Liver (tissue), 7 donors: ENCODE measurements at regions not wholly inside any gene's neighbourhood (a gene's known extent, or its start where the extent isn't known, plus 50 kb on each side); places are given as distances from the start of the nearest gene placed in this dataset.

ENCODE experiments used
- DNase-seq: peaks from one replicate; pipeline ENCODE4 v3.0.0-alpha.2; 2017; ENCODE audit warnings: low spot score
- H3K27ac ChIP-seq, 2 donors: one replicate each; pipeline ENCODE4 v1.7.0; 2013; ENCODE audit warnings: inconsistent platforms in 2 of 2, low read length in 2 of 2, control low read depth in 1 of 2, low read depth in 1 of 2, mild to moderate bottlenecking in 1 of 2
- H3K27me3 ChIP-seq, 4 donors: one replicate each; pipeline versions ENCODE4 v1.6.1 to v1.7.0; 2013; ENCODE audit warnings: low read length in 3 of 4, inconsistent platforms in 1 of 4, mild to moderate bottlenecking in 1 of 4, moderate library complexity in 1 of 4; ENCODE audit not compliant: control insufficient read depth in 4 of 4, insufficient read depth in 4 of 4
- H3K36me3 ChIP-seq, 4 donors: one replicate each; pipeline versions ENCODE4 v1.6.1 to v1.7.0; 2013; ENCODE audit warnings: low read length in 3 of 4, mild to moderate bottlenecking in 3 of 4, low read depth in 1 of 4, moderate library complexity in 1 of 4; ENCODE audit not compliant: control insufficient read depth in 4 of 4, insufficient read depth in 3 of 4
- H3K4me1 ChIP-seq, 4 donors: one replicate each; pipeline versions ENCODE4 v1.6.1 to v1.7.0; 2013; ENCODE audit warnings: low read length in 3 of 4, mild to moderate bottlenecking in 3 of 4, moderate library complexity in 1 of 4; ENCODE audit not compliant: control insufficient read depth in 4 of 4, insufficient read depth in 4 of 4
- H3K4me3 ChIP-seq, 3 donors: one replicate each; pipeline versions ENCODE4 v1.6.1 to v1.7.0; 2013; ENCODE audit warnings: low read length in 3 of 3, control low read depth in 1 of 3, low read depth in 1 of 3, mild to moderate bottlenecking in 1 of 3
- H3K9ac ChIP-seq, 2 donors: one replicate each; pipeline ENCODE4 v1.7.0; 2013; ENCODE audit warnings: low read length in 2 of 2, mild to moderate bottlenecking in 2 of 2, moderate library complexity in 2 of 2, control low read depth in 1 of 2, low read depth in 1 of 2
- H3K9me3 ChIP-seq, 4 donors: one replicate each; pipeline versions ENCODE4 v1.6.1 to v1.7.0; 2013; ENCODE audit warnings: low read length in 3 of 4; ENCODE audit not compliant: control insufficient read depth in 4 of 4
- GABPA ChIP-seq, 2 donors: IDR thresholded peaks in 1 of 2; conservative IDR thresholded peaks in 1 of 2; 2 replicates each; pipeline ENCODE4 v1.6.1; 2016; ENCODE audit warnings: antibody characterized with exemption in 2 of 2, mild to moderate bottlenecking in 1 of 2, moderate library complexity in 1 of 2
- HNF4A ChIP-seq, 2 donors: conservative IDR thresholded peaks; 2 replicates each; pipeline ENCODE4 v1.6.1; 2016; ENCODE audit warnings: antibody characterized with exemption in 2 of 2, mild to moderate bottlenecking in 2 of 2
- HNF4G ChIP-seq: IDR thresholded peaks from 2 replicates; pipeline ENCODE4 v1.6.1; 2016; ENCODE audit warnings: antibody characterized with exemption
- JUND ChIP-seq, 2 donors: IDR thresholded peaks; 2 replicates each; pipeline ENCODE4 v1.6.1; 2016; ENCODE audit warnings: antibody characterized with exemption in 2 of 2
- NR2F2 ChIP-seq: IDR thresholded peaks from 2 replicates; pipeline ENCODE4 v1.6.1; 2016; ENCODE audit warnings: antibody characterized with exemption
- RAD21 ChIP-seq, 2 donors: IDR thresholded peaks; 2 replicates each; pipeline ENCODE4 v1.6.1; 2016; ENCODE audit warnings: antibody characterized with exemption in 2 of 2, mild to moderate bottlenecking in 2 of 2
- RXRA ChIP-seq, 2 donors: IDR thresholded peaks; 2 replicates each; pipeline ENCODE4 v1.6.1; 2017 to 2018; ENCODE audit warnings: antibody characterized with exemption in 2 of 2, mild to moderate bottlenecking in 1 of 2
- TAF1 ChIP-seq: conservative IDR thresholded peaks from 2 replicates; pipeline ENCODE4 v1.6.1; 2016; ENCODE audit warnings: antibody characterized with exemption, mild to moderate bottlenecking
- YY1 ChIP-seq: IDR thresholded peaks from 2 replicates; pipeline ENCODE4 v1.6.1; 2016; ENCODE audit warnings: antibody characterized with exemption, mild to moderate bottlenecking
- WGBS: extraction: QIAGEN DNeasy Blood & Tissue Kit; methylation state at CpG from one replicate; pipeline ENCODE4 v1.1.7; 2013; 5-methylcytosine and 5-hydroxymethylcytosine counted together
- TF ChIP-seq, protein P1 (sequence below): IDR thresholded peaks from 2 replicates; pipeline ENCODE4 v1.6.1; 2016; ENCODE audit warnings: antibody characterized with exemption
- TF ChIP-seq, protein P2 (sequence below): IDR thresholded peaks from 2 replicates; pipeline ENCODE4 v1.6.1; 2016; ENCODE audit warnings: antibody characterized with exemption
- TF ChIP-seq, protein P3 (sequence below): IDR thresholded peaks from 2 replicates; pipeline ENCODE4 v1.6.1; 2016; ENCODE audit warnings: antibody characterized with exemption, mild to moderate bottlenecking
- donor health status: healthy.
- donor health status: healthy.
- donor health status: healthy.
- donor health status: healthy.

DNA sequence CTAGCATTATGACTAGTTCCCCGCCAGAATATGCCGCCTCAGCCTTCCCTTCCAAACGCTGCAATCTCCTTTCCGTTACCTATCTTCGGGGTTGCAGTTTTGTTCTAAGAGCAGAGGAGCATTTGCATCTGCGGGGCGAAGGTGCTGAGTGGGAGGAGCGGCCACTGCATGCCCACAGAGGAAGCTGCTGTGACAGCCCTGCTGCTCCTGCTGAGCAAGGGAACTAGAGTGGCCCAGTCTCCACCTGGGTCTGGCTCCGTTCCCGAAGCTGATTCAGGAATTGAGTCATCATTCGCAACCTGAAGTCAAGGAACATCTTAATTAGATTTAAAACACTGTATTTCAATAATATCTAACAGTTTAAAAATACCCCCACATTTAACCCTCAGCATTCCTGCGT is 98.2 kb upstream of the TJP1 start (continued):
- TF ChIP-seq, protein P1, sequence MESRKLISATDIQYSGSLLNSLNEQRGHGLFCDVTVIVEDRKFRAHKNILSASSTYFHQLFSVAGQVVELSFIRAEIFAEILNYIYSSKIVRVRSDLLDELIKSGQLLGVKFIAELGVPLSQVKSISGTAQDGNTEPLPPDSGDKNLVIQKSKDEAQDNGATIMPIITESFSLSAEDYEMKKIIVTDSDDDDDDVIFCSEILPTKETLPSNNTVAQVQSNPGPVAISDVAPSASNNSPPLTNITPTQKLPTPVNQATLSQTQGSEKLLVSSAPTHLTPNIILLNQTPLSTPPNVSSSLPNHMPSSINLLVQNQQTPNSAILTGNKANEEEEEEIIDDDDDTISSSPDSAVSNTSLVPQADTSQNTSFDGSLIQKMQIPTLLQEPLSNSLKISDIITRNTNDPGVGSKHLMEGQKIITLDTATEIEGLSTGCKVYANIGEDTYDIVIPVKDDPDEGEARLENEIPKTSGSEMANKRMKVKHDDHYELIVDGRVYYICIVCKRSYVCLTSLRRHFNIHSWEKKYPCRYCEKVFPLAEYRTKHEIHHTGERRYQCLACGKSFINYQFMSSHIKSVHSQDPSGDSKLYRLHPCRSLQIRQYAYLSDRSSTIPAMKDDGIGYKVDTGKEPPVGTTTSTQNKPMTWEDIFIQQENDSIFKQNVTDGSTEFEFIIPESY = no peak
- TF ChIP-seq HNF4G = no peak
- TF ChIP-seq HNF4A (conservative IDR thresholded peaks at IDR 0.05) = no peak
- TF ChIP-seq TAF1 = no peak

DNA sequence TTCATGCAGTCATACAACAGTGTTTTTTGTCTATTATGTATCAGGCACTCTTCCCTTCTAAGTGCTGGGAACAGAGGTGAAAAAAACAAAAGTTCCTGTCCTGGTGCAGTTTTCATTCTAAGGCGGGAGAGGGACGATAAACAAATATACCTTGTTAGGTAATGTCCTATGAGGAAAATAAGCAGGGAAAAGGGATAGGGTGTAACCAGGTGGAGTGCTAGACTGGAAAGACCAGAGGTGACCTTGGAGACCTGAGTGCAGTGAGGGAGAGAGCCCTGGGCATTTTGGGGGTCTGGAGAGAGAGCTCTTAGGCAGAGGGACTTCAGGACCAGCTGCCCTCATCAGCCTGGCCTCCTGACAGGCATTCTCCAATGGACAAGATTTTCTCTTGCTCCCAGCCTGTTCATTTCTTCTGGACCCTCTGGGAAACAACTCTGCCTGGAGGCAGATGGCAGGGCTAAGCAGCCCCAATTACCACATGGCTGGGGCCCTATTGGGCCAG is 97.2 kb upstream of the TJP1 start:
- TF ChIP-seq JUND (IDR thresholded peaks at IDR 0.05) = no peak
- TF ChIP-seq, protein P2, sequence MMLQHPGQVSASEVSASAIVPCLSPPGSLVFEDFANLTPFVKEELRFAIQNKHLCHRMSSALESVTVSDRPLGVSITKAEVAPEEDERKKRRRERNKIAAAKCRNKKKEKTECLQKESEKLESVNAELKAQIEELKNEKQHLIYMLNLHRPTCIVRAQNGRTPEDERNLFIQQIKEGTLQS = no peak
- TF ChIP-seq RXRA (IDR thresholded peaks at IDR 0.05) = no peak
- no peak for TF ChIP-seq HNF4A (conservative IDR thresholded peaks at IDR 0.05)
- TF ChIP-seq RAD21 (IDR thresholded peaks at IDR 0.05) = no peak
- TF ChIP-seq YY1 = no peak
- TF ChIP-seq GABPA (IDR thresholded peaks at IDR 0.05 in 1 of 2, conservative IDR thresholded peaks at IDR 0.05 in 1 of 2) = no peak
- no peak for TF ChIP-seq NR2F2
- TF ChIP-seq, protein P1 = no peak
- TF ChIP-seq, protein P3, sequence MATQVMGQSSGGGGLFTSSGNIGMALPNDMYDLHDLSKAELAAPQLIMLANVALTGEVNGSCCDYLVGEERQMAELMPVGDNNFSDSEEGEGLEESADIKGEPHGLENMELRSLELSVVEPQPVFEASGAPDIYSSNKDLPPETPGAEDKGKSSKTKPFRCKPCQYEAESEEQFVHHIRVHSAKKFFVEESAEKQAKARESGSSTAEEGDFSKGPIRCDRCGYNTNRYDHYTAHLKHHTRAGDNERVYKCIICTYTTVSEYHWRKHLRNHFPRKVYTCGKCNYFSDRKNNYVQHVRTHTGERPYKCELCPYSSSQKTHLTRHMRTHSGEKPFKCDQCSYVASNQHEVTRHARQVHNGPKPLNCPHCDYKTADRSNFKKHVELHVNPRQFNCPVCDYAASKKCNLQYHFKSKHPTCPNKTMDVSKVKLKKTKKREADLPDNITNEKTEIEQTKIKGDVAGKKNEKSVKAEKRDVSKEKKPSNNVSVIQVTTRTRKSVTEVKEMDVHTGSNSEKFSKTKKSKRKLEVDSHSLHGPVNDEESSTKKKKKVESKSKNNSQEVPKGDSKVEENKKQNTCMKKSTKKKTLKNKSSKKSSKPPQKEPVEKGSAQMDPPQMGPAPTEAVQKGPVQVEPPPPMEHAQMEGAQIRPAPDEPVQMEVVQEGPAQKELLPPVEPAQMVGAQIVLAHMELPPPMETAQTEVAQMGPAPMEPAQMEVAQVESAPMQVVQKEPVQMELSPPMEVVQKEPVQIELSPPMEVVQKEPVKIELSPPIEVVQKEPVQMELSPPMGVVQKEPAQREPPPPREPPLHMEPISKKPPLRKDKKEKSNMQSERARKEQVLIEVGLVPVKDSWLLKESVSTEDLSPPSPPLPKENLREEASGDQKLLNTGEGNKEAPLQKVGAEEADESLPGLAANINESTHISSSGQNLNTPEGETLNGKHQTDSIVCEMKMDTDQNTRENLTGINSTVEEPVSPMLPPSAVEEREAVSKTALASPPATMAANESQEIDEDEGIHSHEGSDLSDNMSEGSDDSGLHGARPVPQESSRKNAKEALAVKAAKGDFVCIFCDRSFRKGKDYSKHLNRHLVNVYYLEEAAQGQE = no peak
- TF ChIP-seq TAF1 = no peak
- no peaks in the 10 kb centered on the region for H3K4me1 ChIP-seq
- H3K36me3 ChIP-seq = no peaks in the 10 kb centered on the region
- no peak overlapping the region for H3K27ac ChIP-seq
- H3K4me3 ChIP-seq = no peak overlapping the region
- H3K27me3 ChIP-seq = no peaks in the 10 kb centered on the region
- no peaks in the 10 kb centered on the region for H3K9me3 ChIP-seq
- no peak for DNase-seq
- 87% methylated on average over 2 of the region's 2 CpGs for WGBS
- no peak overlapping the region for H3K9ac ChIP-seq
